Fibroblast of lung (primary cell): ENCODE measurements at regions not wholly inside any gene's neighbourhood (a gene's known extent, or its start where the extent isn't known, plus 50 kb on each side); places are given as distances from the start of the nearest gene placed in this dataset.

Experiments
- DNase-seq, 2 donors: peaks; one replicate each; pipeline versions ENCODE4 v3.0.0 to v3.0.0-alpha.2; 2010; ENCODE audit warnings: low read depth in 2 of 2
- H2AFZ ChIP-seq: 2 replicates; pipeline ENCODE4 v1.5.1; 2012; ENCODE audit warnings: low read length, control low read depth, inconsistent platforms
- H3K27ac ChIP-seq: 2 replicates; pipeline ENCODE4 v1.5.1; 2011; ENCODE audit warnings: low read length, control low read depth; ENCODE audit not compliant: insufficient read depth
- H3K27me3 ChIP-seq: 2 replicates; pipeline ENCODE4 v1.5.1; 2011; ENCODE audit warnings: mild to moderate bottlenecking, low read length; ENCODE audit not compliant: control insufficient read depth, insufficient read depth
- H3K36me3 ChIP-seq: 2 replicates; pipeline ENCODE4 v1.5.1; 2011; ENCODE audit warnings: low read length; ENCODE audit not compliant: control insufficient read depth, insufficient read depth
- H3K4me1 ChIP-seq: 2 replicates; pipeline ENCODE4 v1.5.1; 2011; ENCODE audit warnings: low read length; ENCODE audit not compliant: control insufficient read depth, insufficient read depth; ENCODE audit errors: extremely low read depth
- H3K4me2 ChIP-seq: 2 replicates; pipeline ENCODE4 v1.5.1; 2011; ENCODE audit warnings: low read length, control low read depth; ENCODE audit not compliant: insufficient read depth; ENCODE audit errors: extremely low read depth
- H3K4me3 ChIP-seq, 4 experiments: fragments of 200-600 bp in 1 of 4; sonication (generic) in 1 of 4; replicated peaks in 1 of 4; 2 replicates each; pipeline ENCODE4 v1.5.1; 2011 to 2016; ENCODE audit warnings: low read length in 4 of 4, low read depth in 3 of 4, mild to moderate bottlenecking in 3 of 4, control low read depth in 2 of 4, inconsistent platforms in 1 of 4, mixed read lengths in 1 of 4; ENCODE audit not compliant: insufficient read depth in 1 of 4; ENCODE audit errors: control extremely low read depth in 1 of 4
- H3K79me2 ChIP-seq: 2 replicates; pipeline ENCODE4 v1.5.1; 2012; ENCODE audit warnings: mild to moderate bottlenecking, low read length, inconsistent platforms; ENCODE audit not compliant: control insufficient read depth, insufficient read depth
- H3K9ac ChIP-seq: 2 replicates; pipeline ENCODE4 v1.5.1; 2011; ENCODE audit warnings: mild to moderate bottlenecking, low read length, control low read depth; ENCODE audit not compliant: insufficient read depth
- H3K9me3 ChIP-seq: 2 replicates; pipeline ENCODE4 v1.5.1; 2012; ENCODE audit warnings: low read depth, low read length; ENCODE audit not compliant: control insufficient read depth, insufficient read depth
- H4K20me1 ChIP-seq: 2 replicates; pipeline ENCODE4 v1.5.1; 2011; ENCODE audit warnings: low read length; ENCODE audit not compliant: control insufficient read depth, insufficient read depth; ENCODE audit errors: extremely low read depth
- CTCF ChIP-seq, 2 donors: IDR thresholded peaks in 1 of 2; conservative IDR thresholded peaks in 1 of 2; 1 replicate in 1 of 2; 2 replicates in 1 of 2; pipeline ENCODE4 v1.5.1; 2011 to 2012; ENCODE audit warnings: low read length in 2 of 2, control low read depth in 1 of 2, inconsistent platforms in 1 of 2, low read depth in 1 of 2, mild to moderate bottlenecking in 1 of 2
- EZH2 ChIP-seq: IDR thresholded peaks from 2 replicates; pipeline ENCODE4 v1.5.1; 2012; ENCODE audit warnings: low read length, control low read depth, mild to moderate bottlenecking; ENCODE audit errors: missing control alignments

- no peaks in the 10 kb centered on the region for H3K4me1 ChIP-seq
- TF ChIP-seq EZH2: no peak
- TF ChIP-seq CTCF (conservative IDR thresholded peaks at IDR 0.05 in 1 of 2, IDR thresholded peaks at IDR 0.05 in 1 of 2; ENCODE audit: low read depth in 1 of 2, low read length in 2 of 2): no peak
- H4K20me1 ChIP-seq: no peaks in the 10 kb centered on the region
- H2AFZ ChIP-seq: no peak overlapping the region
- no peak overlapping the region for H3K4me2 ChIP-seq
- no peaks in the 10 kb centered on the region for H3K27me3 ChIP-seq
- H3K9ac ChIP-seq: no peak overlapping the region
- H3K9me3 ChIP-seq: no peaks in the 10 kb centered on the region
- no peak overlapping the region for H3K27ac ChIP-seq
- H3K36me3 ChIP-seq: no peaks in the 10 kb centered on the region
- H3K79me2 ChIP-seq: no peaks in the 10 kb centered on the region
- no peak overlapping the region for H3K4me3 ChIP-seq
- DNase-seq: no peak
Measured at GRCh38 chr5:66407765-66408164, 188.4 kb upstream of the MAST4 start.

- no peaks in the 10 kb centered on the region for H4K20me1 ChIP-seq
- H3K4me3 ChIP-seq: no peak overlapping the region
- H3K4me2 ChIP-seq: no peak overlapping the region
- TF ChIP-seq CTCF (conservative IDR thresholded peaks at IDR 0.05 in 1 of 2, IDR thresholded peaks at IDR 0.05 in 1 of 2; ENCODE audit: low read depth in 1 of 2, low read length in 2 of 2) (no peak), EZH2 (no peak)
- H3K27me3 ChIP-seq: no peaks in the 10 kb centered on the region
- DNase-seq: no peak
- no peaks in the 10 kb centered on the region for H3K36me3 ChIP-seq
- no peaks in the 10 kb centered on the region for H3K4me1 ChIP-seq
- H2AFZ ChIP-seq: no peak overlapping the region
- no peaks in the 10 kb centered on the region for H3K79me2 ChIP-seq
- no peak overlapping the region for H3K9ac ChIP-seq
- H3K9me3 ChIP-seq: no peaks in the 10 kb centered on the region
- no peak overlapping the region for H3K27ac ChIP-seq
Measured at GRCh38 chr5:66408576-66408975, 187.6 kb upstream of the MAST4 start.

GRCh38 chr5:66410122-66410521 lies 186.1 kb upstream of the MAST4 start:
- Histone ChIP-seq H3K79me2 (no peaks in the 10 kb centered on the region), H3K4me3 (no peak overlapping the region), H3K4me2 (no peak overlapping the region), H3K36me3 (no peaks in the 10 kb centered on the region), H3K9me3 (no peaks in the 10 kb centered on the region), H3K27me3 (no peaks in the 10 kb centered on the region), H3K27ac (no peak overlapping the region), H3K9ac (no peak overlapping the region), H3K4me1 (no peaks in the 10 kb centered on the region), H2AFZ (no peak overlapping the region), H4K20me1 (no peaks in the 10 kb centered on the region)
- no peak for TF ChIP-seq CTCF (conservative IDR thresholded peaks at IDR 0.05 in 1 of 2, IDR thresholded peaks at IDR 0.05 in 1 of 2; ENCODE audit: low read depth in 1 of 2, low read length in 2 of 2)
- no peak for TF ChIP-seq EZH2
- no peak for DNase-seq
